Kidney epithelial cell (primary cell): ENCODE measurements at regions not wholly inside any gene's neighbourhood (a gene's known extent, or its start where the extent isn't known, plus 50 kb on each side); places are given as distances from the start of the nearest gene placed in this dataset.

Experiments used
- DNase-seq: peaks from one replicate; pipeline ENCODE4 v3.0.0-alpha.2; 2010; ENCODE audit warnings: low read depth
- H3K27me3 ChIP-seq: 2 replicates; pipeline ENCODE4 v1.6.0; 2011; ENCODE audit warnings: low read length; ENCODE audit not compliant: control insufficient read depth, insufficient read depth
- H3K36me3 ChIP-seq: 2 replicates; pipeline ENCODE4 v1.5.1; 2011; ENCODE audit warnings: low read length; ENCODE audit not compliant: control insufficient read depth, insufficient read depth
- H3K4me3 ChIP-seq: 2 replicates; pipeline ENCODE4 v1.5.1; 2011; ENCODE audit warnings: low read depth, mild to moderate bottlenecking, control low read depth, low read length
- CTCF ChIP-seq: IDR thresholded peaks from 2 replicates; pipeline ENCODE4 v1.5.1; 2011; ENCODE audit warnings: mild to moderate bottlenecking, moderate library complexity, low read length, control low read depth, inconsistent platforms; ENCODE audit not compliant: insufficient read depth, poor library complexity, severe bottlenecking

GRCh38 chr7:156223935-156224832 is 411.9 kb upstream of the SHH start:
- H3K27me3 ChIP-seq = no peaks in the 10 kb centered on the region
- no peak overlapping the region for H3K4me3 ChIP-seq
- H3K36me3 ChIP-seq = no peaks in the 10 kb centered on the region
- no peak for DNase-seq
- TF ChIP-seq CTCF = no peak

- DNase-seq = no peak
- Histone ChIP-seq H3K4me3 (no peak overlapping the region), H3K36me3 (no peaks in the 10 kb centered on the region), H3K27me3 (no peaks in the 10 kb centered on the region)
- no peak for TF ChIP-seq CTCF
These were observed 410.3 kb upstream of the SHH start for GRCh38 chr7:156222611-156223010.

GRCh38 chr7:156222151-156222550 is 409.9 kb upstream of the SHH start:
- no peak for TF ChIP-seq CTCF
- Histone ChIP-seq H3K36me3 (no peaks in the 10 kb centered on the region), H3K27me3 (no peaks in the 10 kb centered on the region), H3K4me3 (no peak overlapping the region)
- no peak for DNase-seq

- no peak for TF ChIP-seq CTCF
- Histone ChIP-seq H3K4me3 (no peak overlapping the region), H3K36me3 (no peaks in the 10 kb centered on the region), H3K27me3 (no peaks in the 10 kb centered on the region)
- DNase-seq = no peak
These were observed 408.4 kb upstream of the SHH start for GRCh38 chr7:156220701-156221100.

GRCh38 chr7:156220078-156220605 is 407.9 kb upstream of the SHH start:
- H3K27me3 ChIP-seq = no peaks in the 10 kb centered on the region
- no peak for DNase-seq

More at GRCh38 chr7:156220078-156220605, 407.9 kb upstream of the SHH start:
- TF ChIP-seq CTCF = no peak
- Histone ChIP-seq H3K4me3 (no peak overlapping the region), H3K36me3 (no peaks in the 10 kb centered on the region)
